Activated CD4-positive, alpha-beta T cell treated with anti-CD3 and anti-CD28 coated beads for 36 hours (primary cell): ENCODE measurements at regions not wholly inside any gene's neighbourhood (a gene's known extent, or its start where the extent isn't known, plus 50 kb on each side); places are given as distances from the start of the nearest gene placed in this dataset.
"Not testable (repeated sequence)": the region's sequence is repeated elsewhere in the genome, so short reads cannot be mapped to it uniquely, and the experiment has no call there.

Experiments
- ATAC-seq: fragments of 200-7000 bp; cut with Tn5 transposase; one replicate; pipeline ENCODE4 v1.10.0; 2021; ENCODE audit warnings: mild to moderate bottlenecking, moderate library complexity
- CTCF ChIA-PET: fragments of 350-600 bp; sonication (Branson Sonifier 250); formaldehyde crosslinking; loops from one replicate; lab custom pipeline; 2021; ENCODE audit warnings: antibody characterized with exemption; lab: Charles Lee
- POLR2A ChIA-PET: fragments of 350-600 bp; sonication (Branson Sonifier 250); formaldehyde crosslinking; loops from one replicate; lab custom pipeline; 2021; ENCODE audit warnings: antibody characterized with exemption, inconsistent platforms; lab: Charles Lee
- DNase-seq: peaks from one replicate; pipeline ENCODE4 v3.0.0-alpha.2; 2020
- H3K27ac Mint-ChIP-seq: one replicate; pipeline ENCODE4 v1.8.0; 2021; ENCODE audit warnings: mixed read lengths
- H3K27me3 Mint-ChIP-seq: one replicate; pipeline ENCODE4 v1.8.0; 2021; ENCODE audit warnings: mixed read lengths
- H3K36me3 Mint-ChIP-seq: one replicate; pipeline ENCODE4 v1.8.0; 2021; ENCODE audit warnings: low read depth, mixed read lengths
- H3K4me1 Mint-ChIP-seq: one replicate; pipeline ENCODE4 v1.8.0; 2021; ENCODE audit warnings: mixed read lengths
- H3K4me3 Mint-ChIP-seq: one replicate; pipeline ENCODE4 v1.8.0; 2021; ENCODE audit warnings: mild to moderate bottlenecking, moderate library complexity, mixed read lengths
- H3K9me3 Mint-ChIP-seq: one replicate; pipeline ENCODE4 v1.8.0; 2021; ENCODE audit warnings: low read depth, mixed read lengths
- intact Hi-C, 2 experiments: fragments of 100-400 bp; cut with DNase I in 1 of 2; cut with micrococcal nuclease in 1 of 2; formaldehyde crosslinking; loops; one replicate each; pipeline versions ENCODE4 v1.14.2 to v1.15.1; 2022 to 2024; cut with DNase I, micrococcal nuclease

GRCh38 chr5:67998709-67999261 is 216.8 kb upstream of the PIK3R1 start:
- H3K27ac Mint-ChIP-seq, result no peak overlapping the region
- no peaks in the 10 kb centered on the region for H3K36me3 Mint-ChIP-seq
- POLR2A ChIA-PET, result no interaction called here
- H3K27me3 Mint-ChIP-seq, result no peaks in the 10 kb centered on the region
- H3K4me1 Mint-ChIP-seq, result no peaks in the 10 kb centered on the region
- ATAC-seq, result no peak
- H3K9me3 Mint-ChIP-seq, result no peaks in the 10 kb centered on the region
- no peak for DNase-seq
- CTCF ChIA-PET, result no interaction called here
- H3K4me3 Mint-ChIP-seq, result no peak overlapping the region
- intact Hi-C loops, result no loop called here

- Mint-ChIP-seq H3K4me3 (no peak overlapping the region), H3K27ac (no peak overlapping the region), H3K36me3 (no peaks in the 10 kb centered on the region), H3K4me1 (no peaks in the 10 kb centered on the region), H3K27me3 (no peaks in the 10 kb centered on the region), H3K9me3 (no peaks in the 10 kb centered on the region)
- no peak for ATAC-seq
- intact Hi-C loops, result no loop called here
- no peak for DNase-seq
- ChIA-PET CTCF (no interaction called here), POLR2A (no interaction called here)
Measured at GRCh38 chr5:67997892-67998457, 217.6 kb upstream of the PIK3R1 start.

GRCh38 chr5:67997148-67997547 is 218.4 kb upstream of the PIK3R1 start:
- CTCF ChIA-PET, result no interaction called here
- DNase-seq (no peak), ATAC-seq (no peak)
- Mint-ChIP-seq H3K4me3 (no peak overlapping the region), H3K27me3 (no peaks in the 10 kb centered on the region), H3K9me3 (no peaks in the 10 kb centered on the region), H3K36me3 (no peaks in the 10 kb centered on the region), H3K4me1 (no peaks in the 10 kb centered on the region), H3K27ac (no peak overlapping the region)
- POLR2A ChIA-PET, result no interaction called here
- intact Hi-C loops, result no loop called here

GRCh38 chr5:67996596-67996995 is 219.0 kb upstream of the PIK3R1 start:
- Mint-ChIP-seq H3K4me3 (no peak overlapping the region), H3K9me3 (no peaks in the 10 kb centered on the region), H3K27ac (no peak overlapping the region), H3K4me1 (no peaks in the 10 kb centered on the region), H3K36me3 (no peaks in the 10 kb centered on the region), H3K27me3 (no peaks in the 10 kb centered on the region)
- ChIA-PET CTCF (no interaction called here), POLR2A (no interaction called here)
- DNase-seq (no peak), ATAC-seq (no peak)
- intact Hi-C loops, result no loop called here

- ATAC-seq (no peak), DNase-seq (no peak)
- CTCF ChIA-PET, result no interaction called here
- Mint-ChIP-seq H3K36me3 (no peaks in the 10 kb centered on the region), H3K4me1 (no peaks in the 10 kb centered on the region), H3K27me3 (peaks cover 4% of the 10 kb centered on the region), H3K9me3 (no peaks in the 10 kb centered on the region), H3K4me3 (no peak overlapping the region), H3K27ac (no peak overlapping the region)
- intact Hi-C loops, result no loop called here
- POLR2A ChIA-PET, result no interaction called here
Measured at GRCh38 chr5:67992923-67993322, 222.6 kb upstream of the PIK3R1 start.

GRCh38 chr5:67989456-67989855 is 226.1 kb upstream of the PIK3R1 start:
- Mint-ChIP-seq H3K27ac (no peak overlapping the region), H3K9me3 (no peaks in the 10 kb centered on the region), H3K4me3 (no peak overlapping the region), H3K4me1 (no peaks in the 10 kb centered on the region), H3K27me3 (peaks cover 4% of the 10 kb centered on the region), H3K36me3 (no peaks in the 10 kb centered on the region)
- DNase-seq (no peak), ATAC-seq (no peak)
- intact Hi-C loops, result no loop called here
- POLR2A ChIA-PET, result no interaction called here
- CTCF ChIA-PET, result interaction anchor here (0.6 kb wide), 1 partner anchor 1506 kb away, joined by 3 read pairs; no protein-coding TSS in a partner anchor

- ATAC-seq (no peak), DNase-seq (no peak)
- ChIA-PET POLR2A (no interaction called here), CTCF (no interaction called here)
- intact Hi-C loops, result no loop called here
- peaks cover 4% of the 10 kb centered on the region for H3K27me3 Mint-ChIP-seq
- H3K4me3 Mint-ChIP-seq, result no peak overlapping the region
- H3K9me3 Mint-ChIP-seq, result no peaks in the 10 kb centered on the region
- peaks cover 6% of the 10 kb centered on the region for H3K4me1 Mint-ChIP-seq
- H3K36me3 Mint-ChIP-seq, result no peaks in the 10 kb centered on the region
- H3K27ac Mint-ChIP-seq, result no peak overlapping the region
Measured at GRCh38 chr5:67986761-67987160, 228.8 kb upstream of the PIK3R1 start.

- peaks cover 6% of the 10 kb centered on the region for H3K4me1 Mint-ChIP-seq
Measured at GRCh38 chr5:67985686-67986387, 229.7 kb upstream of the PIK3R1 start.

GRCh38 chr5:67984546-67984945 is 231.0 kb upstream of the PIK3R1 start:
- intact Hi-C loops, result no loop called here
- POLR2A ChIA-PET, result interaction anchor here (0.6 kb wide), 1 partner anchor 557 kb away, joined by 3 read pairs; no protein-coding TSS in a partner anchor
- ATAC-seq (no peak), DNase-seq (no peak)
- Mint-ChIP-seq H3K9me3 (no peaks in the 10 kb centered on the region), H3K4me3 (no peak overlapping the region), H3K4me1 (peaks cover 6% of the 10 kb centered on the region), H3K36me3 (no peaks in the 10 kb centered on the region), H3K27me3 (peaks cover 3% of the 10 kb centered on the region), H3K27ac (no peak overlapping the region)
- CTCF ChIA-PET, result no interaction called here

More at GRCh38 chr5:67985686-67986387, 229.7 kb upstream of the PIK3R1 start:
- CTCF ChIA-PET, result interaction anchor here (0.5 kb wide), 1 partner anchor 207 kb away, joined by 3 read pairs; no protein-coding TSS in a partner anchor
- Mint-ChIP-seq H3K36me3 (no peaks in the 10 kb centered on the region), H3K27me3 (peaks cover 4% of the 10 kb centered on the region), H3K27ac (no peak overlapping the region), H3K9me3 (no peaks in the 10 kb centered on the region), H3K4me3 (no peak overlapping the region)
- POLR2A ChIA-PET, result no interaction called here
- intact Hi-C loops, result no loop called here
- ATAC-seq (no peak), DNase-seq (no peak)

- peaks cover 6% of the 10 kb centered on the region for H3K4me1 Mint-ChIP-seq
- POLR2A ChIA-PET, result no interaction called here
- peak overlapping the region; percentile 4 for H3K27ac Mint-ChIP-seq
- CTCF ChIA-PET, result no interaction called here
- no peak overlapping the region for H3K4me3 Mint-ChIP-seq
- no peaks in the 10 kb centered on the region for H3K36me3 Mint-ChIP-seq
- intact Hi-C loops, result no loop called here
- DNase-seq, result no peak
- no peaks in the 10 kb centered on the region for H3K27me3 Mint-ChIP-seq
- no peaks in the 10 kb centered on the region for H3K9me3 Mint-ChIP-seq
- no peak for ATAC-seq
Measured at GRCh38 chr5:67983251-67984110, 232.1 kb upstream of the PIK3R1 start.

GRCh38 chr5:67982160-67982559 is 233.4 kb upstream of the PIK3R1 start:
- H3K4me1 Mint-ChIP-seq, H3K27me3 Mint-ChIP-seq, POLR2A ChIA-PET, ATAC-seq, intact Hi-C loops, H3K27ac Mint-ChIP-seq, DNase-seq, H3K4me3 Mint-ChIP-seq, CTCF ChIA-PET, H3K9me3 Mint-ChIP-seq, H3K36me3 Mint-ChIP-seq: not testable (repeated sequence)
